ENCODE measurements at regions not wholly inside any gene's neighbourhood (a gene's known extent, or its start where the extent isn't known, plus 50 kb on each side); places are given as distances from the start of the nearest gene placed in this dataset.

GRCh38 chr11:42390116-42390515, 921.7 kb upstream of the API5 start:
- no peak for TF ChIP-seq CTCF (IDR thresholded peaks at IDR 0.05)
- no peak for TF ChIP-seq POLR2A (IDR thresholded peaks at IDR 0.05)
